K562 (cell line): ENCODE measurements at regions not wholly inside any gene's neighbourhood (a gene's known extent, or its start where the extent isn't known, plus 50 kb on each side); places are given as distances from the start of the nearest gene placed in this dataset.

Source experiments
- EP300 ChIP-seq: IDR thresholded peaks from 2 replicates; pipeline ENCODE4 v1.6.1; 2012; ENCODE audit warnings: low read length, improper control_type of control experiment
- TF ChIP-seq, protein P1 (sequence below), 3 experiments: IDR thresholded peaks in 2 of 3; conservative IDR thresholded peaks in 1 of 3; 2 replicates each; pipeline ENCODE4 v1.5.1; 2011 to 2012; ENCODE audit warnings: low read length in 3 of 3, mild to moderate bottlenecking in 3 of 3, control low read depth in 2 of 3, improper control_type of control experiment in 1 of 3, inconsistent platforms in 1 of 3, low read depth in 1 of 3, mixed read lengths in 1 of 3, moderate library complexity in 1 of 3; ENCODE audit not compliant: insufficient read depth in 2 of 3

DNA sequence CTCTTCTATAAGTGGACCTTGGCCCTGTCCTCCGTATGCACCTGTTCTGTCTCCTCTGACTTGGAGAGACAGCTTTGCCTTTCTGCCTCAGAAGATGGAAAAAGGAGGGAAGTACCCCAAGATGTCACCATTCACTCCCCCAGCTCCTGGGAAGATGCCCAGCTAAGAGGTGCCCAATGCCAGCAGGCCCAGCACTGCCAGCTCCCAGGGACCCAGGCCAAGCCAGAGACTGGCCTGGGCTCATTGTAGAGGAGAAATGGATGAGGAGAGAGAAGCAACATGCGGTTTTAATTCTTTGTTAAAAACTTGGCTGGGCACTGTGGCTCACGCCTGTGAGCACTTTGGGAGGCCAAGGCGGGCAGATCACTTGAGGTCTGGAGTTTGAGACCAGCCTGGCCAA lies 111.5 kb upstream of the ZNF507 start:
- TF ChIP-seq EP300 = no peak
- TF ChIP-seq, protein P1, sequence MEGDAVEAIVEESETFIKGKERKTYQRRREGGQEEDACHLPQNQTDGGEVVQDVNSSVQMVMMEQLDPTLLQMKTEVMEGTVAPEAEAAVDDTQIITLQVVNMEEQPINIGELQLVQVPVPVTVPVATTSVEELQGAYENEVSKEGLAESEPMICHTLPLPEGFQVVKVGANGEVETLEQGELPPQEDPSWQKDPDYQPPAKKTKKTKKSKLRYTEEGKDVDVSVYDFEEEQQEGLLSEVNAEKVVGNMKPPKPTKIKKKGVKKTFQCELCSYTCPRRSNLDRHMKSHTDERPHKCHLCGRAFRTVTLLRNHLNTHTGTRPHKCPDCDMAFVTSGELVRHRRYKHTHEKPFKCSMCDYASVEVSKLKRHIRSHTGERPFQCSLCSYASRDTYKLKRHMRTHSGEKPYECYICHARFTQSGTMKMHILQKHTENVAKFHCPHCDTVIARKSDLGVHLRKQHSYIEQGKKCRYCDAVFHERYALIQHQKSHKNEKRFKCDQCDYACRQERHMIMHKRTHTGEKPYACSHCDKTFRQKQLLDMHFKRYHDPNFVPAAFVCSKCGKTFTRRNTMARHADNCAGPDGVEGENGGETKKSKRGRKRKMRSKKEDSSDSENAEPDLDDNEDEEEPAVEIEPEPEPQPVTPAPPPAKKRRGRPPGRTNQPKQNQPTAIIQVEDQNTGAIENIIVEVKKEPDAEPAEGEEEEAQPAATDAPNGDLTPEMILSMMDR (IDR thresholded peaks at IDR 0.05 in 2 of 3, conservative IDR thresholded peaks at IDR 0.05 in 1 of 3; ENCODE audit: insufficient read depth in 2 of 3, low read depth in 1 of 3, low read length in 3 of 3) = no peak
